GM12878 (cell line): ENCODE measurements at regions not wholly inside any gene's neighbourhood (a gene's known extent, or its start where the extent isn't known, plus 50 kb on each side); places are given as distances from the start of the nearest gene placed in this dataset.

Experiments used
- ATAC-seq: fragments of 200-7000 bp; cut with Tn5 transposase; 3 replicates; pipeline ENCODE4 v1.9.1; 2020; ENCODE audit warnings: mild to moderate bottlenecking, moderate library complexity
- BruUV-seq: library from RNA; stranded (reverse); fragments of 400-500 nt; replicated peaks from 2 replicates; lab custom pipeline; 2021; lab: Mats Ljungman, UMichigan
- CTCF ChIA-PET: fragments of 300-600 bp; sonication (Branson Sonifier 250); formaldehyde crosslinking; extraction: SDS; loops from one replicate; lab custom pipeline; 2021; ENCODE audit warnings: inconsistent platforms; lab: Yijun Ruan, JAX
- POLR2A ChIA-PET: fragments of 350-600 bp; formaldehyde crosslinking; extraction: SDS; loops from one replicate; lab custom pipeline; 2021; ENCODE audit warnings: inconsistent platforms; lab: Charles Lee
- RAD21 ChIA-PET: fragments of 300-600 bp; sonication (Branson Sonifier 250); formaldehyde crosslinking; loops from one replicate; lab custom pipeline; 2023; ENCODE audit warnings: antibody characterized with exemption; ENCODE audit not compliant: unreplicated experiment; lab: Charles Lee
- SMC1A ChIA-PET: fragments of 300-600 bp; sonication (Branson Sonifier 250); formaldehyde crosslinking; loops from one replicate; lab custom pipeline; 2023; ENCODE audit not compliant: unreplicated experiment, uncharacterized antibody; lab: Charles Lee
- DNase-seq: peaks from one replicate; pipeline ENCODE4 v3.0.0-alpha.2; 2011; ENCODE audit warnings: low read depth, low spot score
- FAIRE-seq: peaks from 3 replicates; lab custom pipeline; 2011; peaks lifted over from hg19 to GRCh38; lab: Jason Lieb, UNC
- H2AFZ ChIP-seq: 2 replicates; pipeline ENCODE4 v1.6.0; 2011; ENCODE audit warnings: low read depth, low read length, control low read depth; ENCODE audit not compliant: control insufficient read depth
- H3K27ac ChIP-seq: 2 replicates; pipeline ENCODE4 v1.5.1; 2011; ENCODE audit warnings: control low read depth; ENCODE audit not compliant: control insufficient read depth, insufficient read depth
- H3K27me3 ChIP-seq, 2 experiments: replicated peaks in 1 of 2; 2 replicates each; pipeline versions ENCODE4 v1.6.0 to v1.6.1; 2011; ENCODE audit warnings: low read length in 1 of 2; ENCODE audit not compliant: control insufficient read depth in 2 of 2, insufficient read depth in 2 of 2
- H3K36me3 ChIP-seq, 2 experiments: 2 replicates each; pipeline ENCODE4 v1.5.1; 2011; ENCODE audit warnings: low read length in 1 of 2; ENCODE audit not compliant: control insufficient read depth in 2 of 2, insufficient read depth in 2 of 2
- H3K4me1 ChIP-seq: 2 replicates; pipeline ENCODE4 v1.6.1; 2011; ENCODE audit warnings: mild to moderate bottlenecking, low read length, moderate library complexity, mixed read lengths; ENCODE audit not compliant: control insufficient read depth, insufficient read depth
- H3K4me2 ChIP-seq: 2 replicates; pipeline ENCODE4 v1.6.0; 2011; ENCODE audit warnings: control low read depth; ENCODE audit not compliant: control insufficient read depth, insufficient read depth
- H3K4me3 ChIP-seq: fragments of 200-600 bp; sonication (generic); 2 replicates; pipeline ENCODE4 v1.5.1; 2016
- H3K79me2 ChIP-seq: 2 replicates; pipeline ENCODE4 v1.6.0; 2011; ENCODE audit warnings: low read length; ENCODE audit not compliant: control insufficient read depth, insufficient read depth
- H3K9ac ChIP-seq: 2 replicates; pipeline ENCODE4 v1.8.0; 2011; ENCODE audit warnings: low read length, control low read depth, mixed read lengths; ENCODE audit not compliant: control insufficient read depth, insufficient read depth
- H3K9me3 ChIP-seq: replicated peaks from 3 replicates; pipeline ENCODE4 v1.5.1; 2011; ENCODE audit warnings: mild to moderate bottlenecking, low read length; ENCODE audit not compliant: control insufficient read depth, insufficient read depth
- H4K20me1 ChIP-seq: 2 replicates; pipeline ENCODE4 v1.6.0; 2011; ENCODE audit not compliant: control insufficient read depth, insufficient read depth
- CHD1 ChIP-seq: IDR thresholded peaks from 2 replicates; pipeline ENCODE4 v1.6.1; 2012; ENCODE audit warnings: low read depth, low read length, improper control_type of control experiment
- GATAD2B ChIP-seq: fragments of 450-650 bp; conservative IDR thresholded peaks from 2 replicates; pipeline ENCODE4 v1.6.1; 2017; ENCODE audit warnings: low read depth, mild to moderate bottlenecking, moderate library complexity
- LARP7 ChIP-seq: fragments of 450-650 bp; IDR thresholded peaks from 2 replicates; pipeline ENCODE4 v1.6.1; 2017; ENCODE audit warnings: mild to moderate bottlenecking
- MEF2A ChIP-seq: IDR thresholded peaks from 2 replicates; pipeline ENCODE4 v1.6.1; 2011; ENCODE audit warnings: low read depth, mild to moderate bottlenecking, low read length, moderate library complexity; ENCODE audit not compliant: insufficient read depth
- MEF2B ChIP-seq: fragments of 450-650 bp; IDR thresholded peaks from 2 replicates; pipeline ENCODE4 v1.6.1; 2018; ENCODE audit warnings: mild to moderate bottlenecking, moderate library complexity; ENCODE audit not compliant: partially characterized antibody, poor library complexity, severe bottlenecking
- MTA3 ChIP-seq: IDR thresholded peaks from 2 replicates; pipeline ENCODE4 v1.6.1; 2012; ENCODE audit warnings: low read length, inconsistent platforms, borderline replicate concordance
- MYB ChIP-seq: fragments of 150-350 bp; IDR thresholded peaks from 2 replicates; pipeline ENCODE4 v1.6.1; 2014; ENCODE audit warnings: mild to moderate bottlenecking, low read depth, low read length, borderline replicate concordance
- NR2C1 ChIP-seq: fragments of 450-650 bp; IDR thresholded peaks from 2 replicates; pipeline ENCODE4 v1.6.1; 2017; ENCODE audit warnings: antibody characterized with exemption, mild to moderate bottlenecking, moderate library complexity
- PML ChIP-seq: IDR thresholded peaks from 2 replicates; pipeline ENCODE4 v1.6.1; 2012; ENCODE audit warnings: low read length, inconsistent platforms
- POLR2A ChIP-seq: IDR thresholded peaks from 2 replicates; pipeline ENCODE4 v1.6.1; 2011; ENCODE audit warnings: low read depth, mild to moderate bottlenecking, low read length
- POLR2AphosphoS2 ChIP-seq: IDR thresholded peaks from 2 replicates; pipeline ENCODE4 v1.6.1; 2011; ENCODE audit warnings: low read depth, mild to moderate bottlenecking, low read length, improper control_type of control experiment, moderate library complexity
- STAT3 ChIP-seq: IDR thresholded peaks from 2 replicates; pipeline ENCODE4 v1.6.1; 2011; ENCODE audit warnings: low read depth, low read length, improper control_type of control experiment
- TARDBP ChIP-seq: IDR thresholded peaks from 2 replicates; pipeline ENCODE4 v1.6.1; 2016; ENCODE audit warnings: borderline replicate concordance
- YY1 ChIP-seq: IDR thresholded peaks from 2 replicates; pipeline ENCODE4 v1.6.1; 2011; ENCODE audit warnings: low read depth, mild to moderate bottlenecking, low read length
- ZBED1 ChIP-seq: IDR thresholded peaks from 2 replicates; pipeline ENCODE4 v1.6.1; 2016; ENCODE audit warnings: borderline replicate concordance
- ZSCAN29 ChIP-seq: fragments of 450-650 bp; IDR thresholded peaks from 2 replicates; pipeline ENCODE4 v1.6.1; 2017; ENCODE audit warnings: mild to moderate bottlenecking, moderate library complexity
- ZZZ3 ChIP-seq: IDR thresholded peaks from 2 replicates; pipeline ENCODE4 v1.6.1; 2011; ENCODE audit warnings: low read depth; ENCODE audit not compliant: control insufficient read depth, insufficient read length
- WGBS: methylation state at CpG from one replicate; pipeline ENCODE4 v1.1.6; 2016; ENCODE audit warnings: low lambda C conversion rate; ENCODE audit not compliant: insufficient replicate concordance, insufficient coverage; ENCODE audit errors: missing lambda C conversion rate; 5-methylcytosine and 5-hydroxymethylcytosine counted together
- in situ Hi-C: fragments of 300-500 bp; cut with MboI; formaldehyde crosslinking; loops from 9 replicates; pipeline ENCODE4 v1.14.3; 2018; ENCODE audit warnings: mixed read lengths
- intact Hi-C: fragments of 100-400 bp; cut with micrococcal nuclease; formaldehyde crosslinking; loops from one replicate; pipeline ENCODE4 v1.14.2; 2022; ENCODE audit not compliant: unreplicated experiment
- TF ChIP-seq, protein P1 (sequence below): fragments of 450-650 bp; formaldehyde crosslinking; IDR thresholded peaks from 2 replicates; pipeline ENCODE4 v1.5.0; 2022; ENCODE audit warnings: mild to moderate bottlenecking, missing genetic modification characterization

DNA sequence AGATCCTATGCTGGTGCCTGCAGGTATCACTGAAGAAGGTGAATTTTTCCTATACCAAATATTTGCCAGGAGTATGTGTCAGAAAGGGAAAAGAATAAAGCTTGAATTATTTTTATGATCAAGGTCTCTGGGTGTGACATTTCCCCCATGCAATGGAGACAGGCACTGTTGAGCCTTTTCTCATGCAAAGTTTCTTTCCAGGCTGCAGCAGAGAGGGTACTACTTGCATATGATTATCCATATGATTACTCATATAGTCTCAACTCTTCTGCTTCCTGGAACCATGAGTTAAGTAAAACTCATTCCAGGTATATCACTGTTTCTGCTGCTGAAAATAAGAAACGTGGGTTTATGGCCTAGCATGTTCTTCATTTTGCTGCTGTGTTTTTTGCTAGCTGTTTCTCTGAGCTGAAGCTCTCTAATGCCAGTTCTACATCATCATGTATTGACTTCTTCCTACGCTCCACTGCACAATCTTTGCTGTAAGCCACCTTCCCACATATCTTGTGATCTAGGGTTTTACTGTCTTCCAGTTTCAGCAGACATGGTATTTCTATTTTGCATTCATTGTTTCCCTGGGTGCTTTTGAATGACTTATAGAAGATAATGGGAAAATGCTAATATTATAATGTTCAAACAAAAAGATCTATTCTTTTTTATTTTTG lies 278.7 kb upstream of the GPC6 start:
- Histone ChIP-seq H3K9ac (no peak overlapping the region), H3K4me2 (no peak overlapping the region), H3K4me1 (no peaks in the 10 kb centered on the region), H3K36me3 (no peaks in the 10 kb centered on the region), H3K27me3 (no peaks in the 10 kb centered on the region), H4K20me1 (no peaks in the 10 kb centered on the region), H3K27ac (no peak overlapping the region), H3K4me3 (no peak overlapping the region), H3K9me3 (no peaks in the 10 kb centered on the region), H2AFZ (no peak overlapping the region), H3K79me2 (no peaks in the 10 kb centered on the region)
- FAIRE-seq (no peak), ATAC-seq (no peak), DNase-seq (no peak)
- in situ Hi-C loops (no loop called here), intact Hi-C loops (no loop called here)
- ChIA-PET RAD21 (no interaction called here), SMC1A (interaction anchor here (0.7 kb wide), 1 partner anchor 63 kb away, joined by 3 read pairs; no protein-coding TSS in a partner anchor), CTCF (interaction anchor here (1.0 kb wide), 1 partner anchor 8 kb away, joined by 3 read pairs; no protein-coding TSS in a partner anchor), POLR2A (interaction anchor here (0.6 kb wide), 1 partner anchor 60 kb away, joined by 3 read pairs; no protein-coding TSS in a partner anchor)
- 18% methylated on average over 2 of the region's 2 CpGs for WGBS
- BruUV-seq, result no TSS peak
- TF ChIP-seq MTA3 (no peak), ZSCAN29 (no peak), ZBED1 (no peak), LARP7 (no peak), GATAD2B (no peak), NR2C1 (no peak), MEF2B (no peak), YY1 (no peak), ZZZ3 (no peak), MYB (no peak), TARDBP (no peak), CHD1 (no peak), PML (no peak), MEF2A (no peak), POLR2AphosphoS2 (no peak), POLR2A (no peak), STAT3 (no peak)
- TF ChIP-seq, protein P1, sequence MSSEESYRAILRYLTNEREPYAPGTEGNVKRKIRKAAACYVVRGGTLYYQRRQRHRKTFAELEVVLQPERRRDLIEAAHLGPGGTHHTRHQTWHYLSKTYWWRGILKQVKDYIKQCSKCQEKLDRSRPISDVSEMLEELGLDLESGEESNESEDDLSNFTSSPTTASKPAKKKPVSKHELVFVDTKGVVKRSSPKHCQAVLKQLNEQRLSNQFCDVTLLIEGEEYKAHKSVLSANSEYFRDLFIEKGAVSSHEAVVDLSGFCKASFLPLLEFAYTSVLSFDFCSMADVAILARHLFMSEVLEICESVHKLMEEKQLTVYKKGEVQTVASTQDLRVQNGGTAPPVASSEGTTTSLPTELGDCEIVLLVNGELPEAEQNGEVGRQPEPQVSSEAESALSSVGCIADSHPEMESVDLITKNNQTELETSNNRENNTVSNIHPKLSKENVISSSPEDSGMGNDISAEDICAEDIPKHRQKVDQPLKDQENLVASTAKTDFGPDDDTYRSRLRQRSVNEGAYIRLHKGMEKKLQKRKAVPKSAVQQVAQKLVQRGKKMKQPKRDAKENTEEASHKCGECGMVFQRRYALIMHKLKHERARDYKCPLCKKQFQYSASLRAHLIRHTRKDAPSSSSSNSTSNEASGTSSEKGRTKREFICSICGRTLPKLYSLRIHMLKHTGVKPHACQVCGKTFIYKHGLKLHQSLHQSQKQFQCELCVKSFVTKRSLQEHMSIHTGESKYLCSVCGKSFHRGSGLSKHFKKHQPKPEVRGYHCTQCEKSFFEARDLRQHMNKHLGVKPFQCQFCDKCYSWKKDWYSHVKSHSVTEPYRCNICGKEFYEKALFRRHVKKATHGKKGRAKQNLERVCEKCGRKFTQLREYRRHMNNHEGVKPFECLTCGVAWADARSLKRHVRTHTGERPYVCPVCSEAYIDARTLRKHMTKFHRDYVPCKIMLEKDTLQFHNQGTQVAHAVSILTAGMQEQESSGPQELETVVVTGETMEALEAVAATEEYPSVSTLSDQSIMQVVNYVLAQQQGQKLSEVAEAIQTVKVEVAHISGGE (CRISPR knock-in tag), result no peak
- TF ChIP-seq, all 136 proteins: peak for 0
